ENCODE measurements at regions not wholly inside any gene's neighbourhood (a gene's known extent, or its start where the extent isn't known, plus 50 kb on each side); places are given as distances from the start of the nearest gene placed in this dataset.
"Not testable (repeated sequence)": the region's sequence is repeated elsewhere in the genome, so short reads cannot be mapped to it uniquely, and the experiment has no call there.

DNA sequence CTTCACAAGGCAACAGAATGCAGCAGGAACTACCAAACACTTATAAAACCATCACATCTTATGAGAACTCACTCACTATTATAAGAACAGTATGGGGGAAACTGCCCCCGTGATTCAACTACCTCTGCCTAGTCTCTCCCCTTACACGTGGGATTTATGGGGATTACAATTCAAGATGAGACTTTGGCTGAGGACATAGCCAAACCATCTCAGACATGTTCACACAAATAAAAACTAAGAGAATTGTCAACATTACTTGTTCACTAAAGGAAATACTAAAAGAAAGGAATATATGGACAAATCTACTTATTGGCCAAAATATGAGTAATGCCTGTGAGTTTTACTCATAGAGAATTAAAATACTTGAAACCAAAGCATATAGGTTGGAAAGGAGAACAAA lies 505.1 kb downstream of the IGSF11 start:
- DNase-seq (ENCODE audit: low read depth), result no peak
- H3K4me3 ChIP-seq (ENCODE audit: low read depth, low read length), result no peak overlapping the region
- TF ChIP-seq, protein P1, sequence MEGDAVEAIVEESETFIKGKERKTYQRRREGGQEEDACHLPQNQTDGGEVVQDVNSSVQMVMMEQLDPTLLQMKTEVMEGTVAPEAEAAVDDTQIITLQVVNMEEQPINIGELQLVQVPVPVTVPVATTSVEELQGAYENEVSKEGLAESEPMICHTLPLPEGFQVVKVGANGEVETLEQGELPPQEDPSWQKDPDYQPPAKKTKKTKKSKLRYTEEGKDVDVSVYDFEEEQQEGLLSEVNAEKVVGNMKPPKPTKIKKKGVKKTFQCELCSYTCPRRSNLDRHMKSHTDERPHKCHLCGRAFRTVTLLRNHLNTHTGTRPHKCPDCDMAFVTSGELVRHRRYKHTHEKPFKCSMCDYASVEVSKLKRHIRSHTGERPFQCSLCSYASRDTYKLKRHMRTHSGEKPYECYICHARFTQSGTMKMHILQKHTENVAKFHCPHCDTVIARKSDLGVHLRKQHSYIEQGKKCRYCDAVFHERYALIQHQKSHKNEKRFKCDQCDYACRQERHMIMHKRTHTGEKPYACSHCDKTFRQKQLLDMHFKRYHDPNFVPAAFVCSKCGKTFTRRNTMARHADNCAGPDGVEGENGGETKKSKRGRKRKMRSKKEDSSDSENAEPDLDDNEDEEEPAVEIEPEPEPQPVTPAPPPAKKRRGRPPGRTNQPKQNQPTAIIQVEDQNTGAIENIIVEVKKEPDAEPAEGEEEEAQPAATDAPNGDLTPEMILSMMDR (conservative IDR thresholded peaks at IDR 0.05; ENCODE audit: low read depth, low read length), result no peak

DNA sequence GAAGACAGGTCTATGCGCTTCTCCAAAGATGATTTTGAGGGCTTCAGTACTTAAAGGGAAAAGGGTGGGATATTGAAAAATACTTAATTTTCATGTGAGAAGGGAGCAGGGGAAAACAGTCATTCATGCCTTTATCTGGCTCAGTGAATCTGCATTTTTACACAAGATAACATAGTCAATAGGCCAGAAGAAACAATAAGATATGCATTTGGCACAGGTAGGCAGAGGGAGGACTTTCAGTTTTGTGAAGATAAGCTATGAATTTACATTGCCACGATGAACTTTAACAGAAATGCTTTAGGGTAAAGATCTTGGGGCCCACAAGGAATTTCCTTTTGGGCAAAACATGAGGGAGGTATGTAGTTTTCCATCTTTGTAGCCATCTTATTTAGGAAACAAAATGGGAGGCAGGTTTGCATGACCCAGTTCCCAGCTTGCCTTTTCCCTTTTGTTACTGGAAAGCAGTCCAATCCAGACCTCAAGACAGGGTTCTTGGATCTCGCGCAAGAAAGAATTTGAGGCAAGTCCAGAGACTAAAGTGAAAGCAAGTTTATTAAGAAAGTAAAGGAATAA lies 504.2 kb downstream of the IGSF11 start:
- H3K4me3 ChIP-seq (ENCODE audit: low read depth, low read length), result no peak overlapping the region
- DNase-seq (ENCODE audit: low read depth), result no peak
- TF ChIP-seq, protein P1 (conservative IDR thresholded peaks at IDR 0.05; ENCODE audit: low read depth, low read length), result no peak

DNA sequence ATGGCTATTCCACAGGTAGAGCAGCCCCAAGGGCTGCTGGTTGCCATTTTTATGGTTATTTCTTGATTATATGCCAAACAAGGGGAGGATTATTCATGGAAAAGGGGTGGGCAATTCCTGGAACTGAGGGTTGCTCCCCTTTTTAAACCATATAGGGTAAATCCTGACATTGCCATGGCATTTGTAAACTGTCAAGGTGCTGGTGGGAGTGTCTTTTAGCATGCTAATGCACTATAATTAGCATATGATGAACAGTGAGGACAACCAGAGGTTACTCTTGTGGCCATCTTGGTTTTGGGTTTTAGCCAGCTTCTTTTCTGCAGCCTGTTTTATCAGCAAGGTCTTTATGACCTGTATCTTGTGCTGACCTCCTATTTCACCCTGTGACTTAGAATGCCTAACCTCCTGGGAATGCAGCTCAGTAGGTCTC lies 503.7 kb downstream of the IGSF11 start:
- H3K4me3 ChIP-seq (ENCODE audit: low read depth, low read length); DNase-seq (ENCODE audit: low read depth): not testable (repeated sequence)

DNA sequence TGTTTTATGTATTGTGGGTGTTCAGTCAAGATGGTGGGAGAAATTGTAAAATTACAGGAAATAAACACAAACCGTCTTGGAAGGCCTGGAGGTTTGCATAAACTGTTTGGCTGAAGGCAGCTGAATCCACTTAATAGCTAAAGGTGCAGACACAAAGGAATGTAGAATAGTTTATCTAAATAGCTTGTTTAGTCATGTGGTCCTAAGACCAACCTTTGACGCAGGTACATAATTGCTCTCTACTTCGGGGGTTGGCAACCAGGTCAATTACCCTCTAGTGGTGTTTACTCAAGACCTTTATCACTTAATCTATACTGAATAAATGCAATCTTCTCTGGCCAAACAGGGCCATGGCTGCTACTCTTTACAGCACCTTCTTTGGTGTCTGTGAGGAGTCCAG lies 502.8 kb downstream of the IGSF11 start:
- no peak for DNase-seq (ENCODE audit: low read depth)
- no peak overlapping the region for H3K4me3 ChIP-seq (ENCODE audit: low read depth, low read length)
- TF ChIP-seq, protein P1 (conservative IDR thresholded peaks at IDR 0.05; ENCODE audit: low read depth, low read length), result no peak

DNA sequence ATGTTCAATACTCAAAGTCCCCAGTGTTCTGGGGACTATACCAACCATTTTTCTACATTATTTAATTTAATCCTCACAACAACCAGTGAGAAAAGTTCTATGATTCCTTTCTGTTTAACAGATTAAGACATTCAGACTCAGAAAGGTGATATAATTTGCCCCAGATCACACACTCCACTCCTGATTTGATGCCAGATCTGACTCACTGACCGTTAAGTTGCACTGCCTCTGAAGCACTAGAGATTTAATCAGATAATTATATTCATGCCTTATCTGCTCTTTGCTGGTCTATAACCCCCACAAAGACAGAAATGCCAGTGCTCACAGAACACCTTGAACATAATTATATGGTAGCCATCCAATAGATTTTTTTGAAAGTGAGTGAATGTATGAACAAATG lies 501.0 kb downstream of the IGSF11 start:
- no peak for DNase-seq (ENCODE audit: low read depth)
- TF ChIP-seq, protein P1 (conservative IDR thresholded peaks at IDR 0.05; ENCODE audit: low read depth, low read length), result no peak

DNA sequence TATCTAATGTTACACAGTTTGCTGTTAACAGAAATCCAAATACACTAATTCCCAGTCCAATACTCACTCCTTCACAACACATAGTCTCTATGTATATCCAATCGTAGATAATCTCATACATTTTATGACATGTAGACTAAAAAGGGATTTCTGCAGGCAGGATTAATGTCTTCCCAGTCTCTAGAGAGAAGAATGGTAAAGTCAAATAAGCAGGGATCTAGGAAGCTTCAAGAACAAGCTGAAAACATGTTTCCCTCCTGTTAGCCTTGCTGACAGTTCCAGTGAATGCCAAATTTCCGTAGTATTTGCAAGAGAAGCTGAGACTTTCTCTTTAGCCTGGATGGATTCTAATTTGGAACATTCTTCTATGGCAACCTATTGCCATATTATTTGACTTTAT lies 500.1 kb downstream of the IGSF11 start:
- DNase-seq (ENCODE audit: low read depth), result no peak
- TF ChIP-seq, protein P1 (conservative IDR thresholded peaks at IDR 0.05; ENCODE audit: low read depth, low read length), result no peak
- H3K4me3 ChIP-seq (ENCODE audit: low read depth, low read length), result no peak overlapping the region

More for the DNA sequence above, 501.0 kb downstream of the IGSF11 start:
- H3K4me3 ChIP-seq (ENCODE audit: low read depth, low read length), result no peak overlapping the region

DNA sequence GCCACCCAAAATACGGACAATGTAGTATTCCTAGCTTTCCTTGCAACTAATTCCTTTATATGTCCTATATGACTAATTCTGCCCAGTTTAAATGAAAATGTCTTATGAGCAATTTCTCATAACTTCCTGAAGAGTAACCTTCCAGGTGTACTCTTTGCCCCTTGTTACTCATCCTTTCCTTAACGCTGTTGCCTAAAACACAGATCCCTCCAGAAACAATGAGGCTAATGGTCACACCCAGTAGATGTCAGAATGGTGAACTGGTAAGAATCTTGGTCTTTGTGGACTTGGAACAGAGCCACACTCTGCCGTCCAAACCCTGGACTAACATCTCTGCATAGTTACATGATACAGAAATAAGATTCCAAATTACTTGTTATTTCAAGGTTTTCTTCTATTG lies 497.9 kb downstream of the IGSF11 start:
- TF ChIP-seq, protein P1 (conservative IDR thresholded peaks at IDR 0.05; ENCODE audit: low read depth, low read length), result no peak
- no peak for DNase-seq (ENCODE audit: low read depth)
- no peak overlapping the region for H3K4me3 ChIP-seq (ENCODE audit: low read depth, low read length)

All from epithelial cell of proximal tubule (primary cell).